CD4-positive, CD25-positive, alpha-beta regulatory T cell (primary cell): ENCODE measurements at regions not wholly inside any gene's neighbourhood (a gene's known extent, or its start where the extent isn't known, plus 50 kb on each side); places are given as distances from the start of the nearest gene placed in this dataset.
"Not testable (repeated sequence)": the region's sequence is repeated elsewhere in the genome, so short reads cannot be mapped to it uniquely, and the experiment has no call there.

Experiments used
- ATAC-seq, 2 donors: fragments of 150-1000 bp; cut with Tn5 transposase; one replicate each; pipeline ENCODE4 v1.10.0; 2021; ENCODE audit warnings: low read depth in 2 of 2, moderate number of reproducible peaks in 2 of 2, moderate library complexity in 1 of 2
- DNase-seq, 3 donors: peaks; one replicate each; pipeline versions ENCODE4 v3.0.0 to v3.0.0-alpha.2; 2012 to 2022; ENCODE audit warnings: mixed read lengths in 1 of 3
- H3K27ac ChIP-seq: one replicate; pipeline ENCODE4 v1.7.0; 2013; ENCODE audit warnings: mild to moderate bottlenecking, low read length; ENCODE audit not compliant: insufficient read depth, poor library complexity, severe bottlenecking
- H3K27me3 ChIP-seq: one replicate; pipeline ENCODE4 v1.7.0; 2013; ENCODE audit warnings: low read length; ENCODE audit not compliant: control insufficient read depth, insufficient read depth
- H3K36me3 ChIP-seq: one replicate; pipeline ENCODE4 v1.7.0; 2013; ENCODE audit warnings: mild to moderate bottlenecking, low read length, moderate library complexity; ENCODE audit not compliant: control insufficient read depth, insufficient read depth
- H3K4me1 ChIP-seq: 2 replicates; pipeline ENCODE4 v1.7.0; 2013; ENCODE audit warnings: mild to moderate bottlenecking, low read length; ENCODE audit not compliant: insufficient read depth, control insufficient read depth, poor library complexity, severe bottlenecking
- H3K4me3 ChIP-seq: one replicate; pipeline ENCODE4 v1.7.0; 2013; ENCODE audit warnings: low read depth, mild to moderate bottlenecking, low read length, moderate library complexity
- H3K9me3 ChIP-seq, 2 experiments: 1 replicate in 1 of 2; 2 replicates in 1 of 2; pipeline ENCODE4 v1.7.0; 2013; ENCODE audit warnings: low read length in 2 of 2, mild to moderate bottlenecking in 1 of 2, moderate library complexity in 1 of 2; ENCODE audit not compliant: control insufficient read depth in 2 of 2
- H3K27ac Mint-ChIP-seq, 3 donors: one replicate each; pipeline ENCODE4 v1.8.0; 2020 to 2022; ENCODE audit warnings: mild to moderate bottlenecking in 3 of 3, mixed read lengths in 3 of 3, moderate library complexity in 2 of 3
- H3K27me3 Mint-ChIP-seq: one replicate; pipeline ENCODE4 v1.8.0; 2022; ENCODE audit warnings: mild to moderate bottlenecking, mixed read lengths
- H3K36me3 Mint-ChIP-seq: one replicate; pipeline ENCODE4 v1.8.0; 2020; ENCODE audit warnings: mixed read lengths
- H3K4me1 Mint-ChIP-seq, 4 donors: one replicate each; pipeline ENCODE4 v1.8.0; 2020 to 2022; ENCODE audit warnings: mixed read lengths in 4 of 4, mild to moderate bottlenecking in 1 of 4
- H3K4me3 Mint-ChIP-seq, 4 donors: one replicate each; pipeline ENCODE4 v1.8.0; 2020 to 2022; ENCODE audit warnings: mild to moderate bottlenecking in 4 of 4, mixed read lengths in 4 of 4, moderate library complexity in 3 of 4
- H3K9me3 Mint-ChIP-seq, 7 donors: one replicate each; pipeline ENCODE4 v1.8.0; 2020 to 2022; ENCODE audit warnings: mixed read lengths in 7 of 7, mild to moderate bottlenecking in 3 of 7, moderate library complexity in 2 of 7

- Mint-ChIP-seq H3K9me3 (peaks cover 0 to 2% (median 0%) of the 10 kb centered on the region in 7 donors), H3K27ac (no peak overlapping the region), H3K4me1 (no peaks in the 10 kb centered on the region), H3K27me3 (no peaks in the 10 kb centered on the region), H3K36me3 (no peaks in the 10 kb centered on the region), H3K4me3 (no peak overlapping the region)
- Histone ChIP-seq H3K9me3 (no peaks in the 10 kb centered on the region), H3K4me3 (no peak overlapping the region), H3K27me3 (no peaks in the 10 kb centered on the region), H3K36me3 (no peaks in the 10 kb centered on the region), H3K27ac (no peak overlapping the region), H3K4me1 (no peaks in the 10 kb centered on the region)
- DNase-seq (no peak), ATAC-seq (no peak)
Measured at GRCh38 chr2:223182356-223182755, 130.4 kb downstream of the KCNE4 start.

- DNase-seq (no peak), ATAC-seq (no peak)
- Mint-ChIP-seq H3K27ac (no peak overlapping the region), H3K36me3 (no peaks in the 10 kb centered on the region), H3K9me3 (peaks cover 0 to 6% (median 2%) of the 10 kb centered on the region in 7 donors), H3K27me3 (no peaks in the 10 kb centered on the region), H3K4me1 (no peaks in the 10 kb centered on the region), H3K4me3 (no peak overlapping the region)
- no peaks in the 10 kb centered on the region for H3K9me3 ChIP-seq
- H3K4me3 ChIP-seq: no peak overlapping the region
- H3K27me3 ChIP-seq: no peaks in the 10 kb centered on the region
- no peaks in the 10 kb centered on the region for H3K36me3 ChIP-seq
- H3K27ac ChIP-seq: no peak overlapping the region
- H3K4me1 ChIP-seq: no peaks in the 10 kb centered on the region
Measured at GRCh38 chr2:223185638-223186037, 133.6 kb downstream of the KCNE4 start.

- Mint-ChIP-seq H3K27me3 (no peaks in the 10 kb centered on the region), H3K4me1 (no peaks in the 10 kb centered on the region), H3K36me3 (no peaks in the 10 kb centered on the region), H3K4me3 (no peak overlapping the region), H3K27ac (no peak overlapping the region), H3K9me3 (peaks cover 0 to 6% (median 2%) of the 10 kb centered on the region in 7 donors)
- Histone ChIP-seq H3K9me3 (no peaks in the 10 kb centered on the region), H3K27ac (no peak overlapping the region), H3K4me1 (no peaks in the 10 kb centered on the region), H3K27me3 (no peaks in the 10 kb centered on the region), H3K36me3 (no peaks in the 10 kb centered on the region), H3K4me3 (no peak overlapping the region)
- ATAC-seq (no peak), DNase-seq (no peak)
Measured at GRCh38 chr2:223187256-223187655, 135.3 kb downstream of the KCNE4 start.

GRCh38 chr2:223190561-223191206 is 138.7 kb downstream of the KCNE4 start:
- not testable (repeated sequence) for H3K9me3 ChIP-seq, H3K4me3 Mint-ChIP-seq, H3K27me3 Mint-ChIP-seq, H3K4me1 Mint-ChIP-seq, H3K4me3 ChIP-seq, DNase-seq, H3K27ac ChIP-seq, H3K36me3 ChIP-seq, H3K4me1 ChIP-seq, H3K27ac Mint-ChIP-seq, H3K36me3 Mint-ChIP-seq, H3K27me3 ChIP-seq, ATAC-seq, H3K9me3 Mint-ChIP-seq

- peaks cover 0 to 7% (median 0%) of the 10 kb centered on the region in 7 donors for H3K9me3 Mint-ChIP-seq
- no peak overlapping the region for H3K4me3 Mint-ChIP-seq
- H3K27ac Mint-ChIP-seq: no peak overlapping the region
- DNase-seq (no peak), ATAC-seq (no peak)
- no peaks in the 10 kb centered on the region for H3K36me3 Mint-ChIP-seq
- no peaks in the 10 kb centered on the region for H3K27me3 Mint-ChIP-seq
- H3K4me1 Mint-ChIP-seq: no peaks in the 10 kb centered on the region
- Histone ChIP-seq H3K4me3 (no peak overlapping the region), H3K4me1 (no peaks in the 10 kb centered on the region), H3K36me3 (no peaks in the 10 kb centered on the region), H3K9me3 (no peaks in the 10 kb centered on the region), H3K27ac (no peak overlapping the region), H3K27me3 (no peaks in the 10 kb centered on the region)
Measured at GRCh38 chr2:223196331-223196730, 144.3 kb downstream of the KCNE4 start.

- no peak overlapping the region for H3K4me3 Mint-ChIP-seq
- Histone ChIP-seq H3K4me1 (no peaks in the 10 kb centered on the region), H3K36me3 (no peaks in the 10 kb centered on the region), H3K4me3 (no peak overlapping the region), H3K9me3 (no peaks in the 10 kb centered on the region), H3K27ac (no peak overlapping the region), H3K27me3 (no peaks in the 10 kb centered on the region)
- DNase-seq: no peak
- H3K9me3 Mint-ChIP-seq: peaks cover 0 to 7% (median 0%) of the 10 kb centered on the region in 7 donors
- no peaks in the 10 kb centered on the region for H3K4me1 Mint-ChIP-seq
- H3K36me3 Mint-ChIP-seq: no peaks in the 10 kb centered on the region
- no peak overlapping the region for H3K27ac Mint-ChIP-seq
- no peak for ATAC-seq
- no peaks in the 10 kb centered on the region for H3K27me3 Mint-ChIP-seq
Measured at GRCh38 chr2:223197046-223197445, 145.1 kb downstream of the KCNE4 start.

- Mint-ChIP-seq H3K4me3 (no peak overlapping the region), H3K27ac (no peak overlapping the region), H3K4me1 (no peaks in the 10 kb centered on the region), H3K36me3 (no peaks in the 10 kb centered on the region), H3K9me3 (peaks cover 0 to 7% (median 0%) of the 10 kb centered on the region in 7 donors), H3K27me3 (no peaks in the 10 kb centered on the region)
- Histone ChIP-seq H3K9me3 (no peaks in the 10 kb centered on the region), H3K4me1 (no peaks in the 10 kb centered on the region), H3K27me3 (no peaks in the 10 kb centered on the region), H3K4me3 (no peak overlapping the region), H3K27ac (no peak overlapping the region), H3K36me3 (no peaks in the 10 kb centered on the region)
- DNase-seq (no peak), ATAC-seq (no peak)
Measured at GRCh38 chr2:223199531-223200515, 147.8 kb downstream of the KCNE4 start.
